OCI-LY1 (cell line): ENCODE measurements at regions not wholly inside any gene's neighbourhood (a gene's known extent, or its start where the extent isn't known, plus 50 kb on each side); places are given as distances from the start of the nearest gene placed in this dataset.

Experiments used
- H2AFZ ChIP-seq: fragments of 200-600 bp; sonication (generic), shearing (Covaris generic); 2 replicates; pipeline ENCODE4 v1.6.0; 2014; ENCODE audit warnings: antibody characterized with exemption, mild to moderate bottlenecking, low read length
- H3F3A ChIP-seq: fragments of 200-600 bp; sonication (generic), shearing (Covaris generic); 2 replicates; pipeline ENCODE4 v1.6.0; 2014; ENCODE audit warnings: mild to moderate bottlenecking, antibody characterized with exemption, low read length, moderate library complexity; ENCODE audit not compliant: insufficient read depth
- H3K27ac ChIP-seq: fragments of 200-600 bp; sonication (generic); 2 replicates; pipeline ENCODE4 v1.5.1; 2014; ENCODE audit warnings: low read length, mixed run types, mild to moderate bottlenecking, low read depth; ENCODE audit not compliant: poor library complexity, severe bottlenecking
- H3K27me3 ChIP-seq: fragments of 200-600 bp; sonication (generic); 2 replicates; pipeline ENCODE4 v1.6.0; 2014; ENCODE audit warnings: antibody characterized with exemption, mild to moderate bottlenecking, low read length, moderate library complexity; ENCODE audit not compliant: insufficient read depth
- H3K36me3 ChIP-seq: fragments of 200-600 bp; sonication (generic); 2 replicates; pipeline ENCODE4 v1.6.1; 2014; ENCODE audit warnings: mild to moderate bottlenecking, antibody characterized with exemption, low read length, moderate library complexity, mixed read lengths; ENCODE audit not compliant: insufficient read depth
- H3K4me1 ChIP-seq: fragments of 200-600 bp; sonication (generic); 2 replicates; pipeline ENCODE4 v1.5.1; 2014; ENCODE audit warnings: mild to moderate bottlenecking, low read length, moderate library complexity; ENCODE audit not compliant: insufficient read depth, severe bottlenecking
- H3K4me2 ChIP-seq: fragments of 200-600 bp; sonication (generic), shearing (Covaris generic); 2 replicates; pipeline ENCODE4 v1.6.1; 2014; ENCODE audit warnings: low read length
- H3K4me3 ChIP-seq: fragments of 200-600 bp; sonication (generic); 2 replicates; pipeline ENCODE4 v1.5.1; 2014; ENCODE audit warnings: low read length, low read depth, mild to moderate bottlenecking, mixed read lengths; ENCODE audit not compliant: poor library complexity, severe bottlenecking
- H3K79me2 ChIP-seq: fragments of 200-600 bp; shearing (Covaris generic); 2 replicates; pipeline ENCODE4 v1.6.1; 2016; ENCODE audit warnings: mixed run types, low read length, mixed read lengths; ENCODE audit not compliant: insufficient read depth
- H3K9ac ChIP-seq: fragments of 200-600 bp; sonication (generic), shearing (Covaris generic); 2 replicates; pipeline ENCODE4 v1.6.1; 2014; ENCODE audit warnings: mild to moderate bottlenecking, low read length, mixed read lengths
- H3K9me2 ChIP-seq: fragments of 200-600 bp; sonication (generic), shearing (Covaris generic); 2 replicates; pipeline ENCODE4 v1.6.1; 2014; ENCODE audit warnings: low read depth, mild to moderate bottlenecking, low read length, mixed read lengths
- H3K9me3 ChIP-seq: fragments of 200-600 bp; shearing (Covaris generic); 2 replicates; pipeline ENCODE4 v1.6.1; 2014; ENCODE audit warnings: low read length, mixed read lengths
- H4K20me1 ChIP-seq: fragments of 200-600 bp; sonication (generic), shearing (Covaris generic); 2 replicates; pipeline ENCODE4 v1.6.0; 2016; ENCODE audit warnings: mild to moderate bottlenecking, low read length; ENCODE audit not compliant: insufficient read depth
- CTCF ChIP-seq: fragments of 200-600 bp; sonication (generic), shearing (Covaris generic); IDR thresholded peaks from 2 replicates; pipeline ENCODE4 v1.5.1; 2017; ENCODE audit warnings: mild to moderate bottlenecking, antibody characterized with exemption, low read length, moderate library complexity, mixed read lengths
- EZH2 ChIP-seq: fragments of 200-600 bp; sonication (generic), shearing (Covaris generic); IDR thresholded peaks from 2 replicates; pipeline ENCODE4 v1.8.0; 2017; ENCODE audit warnings: borderline replicate concordance, mixed run types, mild to moderate bottlenecking, antibody characterized with exemption, low read length, moderate library complexity, mixed read lengths

- H4K20me1 ChIP-seq: no peaks in the 10 kb centered on the region
- H3K27me3 ChIP-seq: no peaks in the 10 kb centered on the region
- no peaks in the 10 kb centered on the region for H3K9me2 ChIP-seq
- no peak overlapping the region for H2AFZ ChIP-seq
- no peak for TF ChIP-seq EZH2
- TF ChIP-seq CTCF: no peak
- no peak overlapping the region for H3K4me3 ChIP-seq
- no peaks in the 10 kb centered on the region for H3K79me2 ChIP-seq
- H3K9ac ChIP-seq: no peak overlapping the region
- H3K4me2 ChIP-seq: no peak overlapping the region
- no peaks in the 10 kb centered on the region for H3K9me3 ChIP-seq
- H3K27ac ChIP-seq: no peak overlapping the region
- no peaks in the 10 kb centered on the region for H3F3A ChIP-seq
- no peaks in the 10 kb centered on the region for H3K4me1 ChIP-seq
- no peaks in the 10 kb centered on the region for H3K36me3 ChIP-seq
Observed at GRCh38 chr6:58419321-58419720, 1101.9 kb downstream of the PRIM2 start.
